ENCODE measurements at regions not wholly inside any gene's neighbourhood (a gene's known extent, or its start where the extent isn't known, plus 50 kb on each side); places are given as distances from the start of the nearest gene placed in this dataset.

- intact Hi-C loops (cut with DNase I), result no loop called here
- WGBS, 4 donors, result 78 to 88% (median 83%) methylated on average over 4 of the region's 4 CpGs
These were observed 192.6 kb upstream of the ALCAM start for GRCh38 chr3:105174017-105174615.

GRCh38 chr3:105177576-105177975 lies 189.1 kb upstream of the ALCAM start:
- no peak overlapping the region for H3K27ac ChIP-seq
- no peaks in the 10 kb centered on the region for H3K36me3 ChIP-seq (replicated peaks in 1 of 2)
- no peak for DNase-seq
- 72 to 78% (median 75%) methylated on average over 2 of the region's 2 CpGs for WGBS, 4 donors
- TF ChIP-seq POLR2A (IDR thresholded peaks at IDR 0.05) (no peak), CTCF (IDR thresholded peaks at IDR 0.05) (no peak)
- H3K4me3 ChIP-seq, result no peak overlapping the region
- no peaks in the 10 kb centered on the region for H3K9me3 ChIP-seq (replicated peaks in 1 of 3)
- no peaks in the 10 kb centered on the region for H3K4me1 ChIP-seq (replicated peaks in 1 of 2)
- H3K27me3 ChIP-seq, result no peaks in the 10 kb centered on the region
- intact Hi-C loops (cut with DNase I), result no loop called here

More at GRCh38 chr3:105174017-105174615, 192.6 kb upstream of the ALCAM start:
- Histone ChIP-seq H3K27me3 (no peaks in the 10 kb centered on the region), H3K4me3 (no peak overlapping the region), H3K27ac (no peak overlapping the region), H3K36me3 (replicated peaks in 1 of 2) (no peaks in the 10 kb centered on the region), H3K9me3 (replicated peaks in 1 of 3) (no peaks in the 10 kb centered on the region), H3K4me1 (replicated peaks in 1 of 2) (no peaks in the 10 kb centered on the region)
- no peak for TF ChIP-seq POLR2A (IDR thresholded peaks at IDR 0.05)
- TF ChIP-seq CTCF (IDR thresholded peaks at IDR 0.05), result no peak
- no peak for DNase-seq

GRCh38 chr3:105187344-105187743 lies 179.4 kb upstream of the ALCAM start:
- no peaks in the 10 kb centered on the region for H3K36me3 ChIP-seq (replicated peaks in 1 of 2)
- no peak for TF ChIP-seq CTCF (IDR thresholded peaks at IDR 0.05)
- TF ChIP-seq POLR2A (IDR thresholded peaks at IDR 0.05), result no peak
- no peaks in the 10 kb centered on the region for H3K4me1 ChIP-seq (replicated peaks in 1 of 2)
- no peaks in the 10 kb centered on the region for H3K9me3 ChIP-seq (replicated peaks in 1 of 3)
- DNase-seq, result no peak
- intact Hi-C loops (cut with DNase I), result no loop called here
- WGBS, 4 donors, result 74 to 100% (median 92%) methylated on average over 1 of the region's 1 CpG
- H3K27ac ChIP-seq, result no peak overlapping the region
- H3K27me3 ChIP-seq, result no peaks in the 10 kb centered on the region
- H3K4me3 ChIP-seq, result no peak overlapping the region

- TF ChIP-seq POLR2A (IDR thresholded peaks at IDR 0.05), result no peak
- TF ChIP-seq CTCF (IDR thresholded peaks at IDR 0.05), result no peak
- peak in 3 of 7 donors; percentile 14 to 30 (median 17) for DNase-seq
- H3K27me3 ChIP-seq, result no peaks in the 10 kb centered on the region
- H3K36me3 ChIP-seq (replicated peaks in 1 of 2), result no peaks in the 10 kb centered on the region
- peaks cover 0 to 4% of the 10 kb centered on the region in 2 donors for H3K4me1 ChIP-seq (replicated peaks in 1 of 2)
- no peaks in the 10 kb centered on the region for H3K9me3 ChIP-seq (replicated peaks in 1 of 3)
- intact Hi-C loops (cut with DNase I), result no loop called here
- no peak overlapping the region for H3K4me3 ChIP-seq
- no peak overlapping the region for H3K27ac ChIP-seq
These were observed 171.4 kb upstream of the ALCAM start for GRCh38 chr3:105195260-105195659.
